ENCODE measurements at regions not wholly inside any gene's neighbourhood (a gene's known extent, or its start where the extent isn't known, plus 50 kb on each side); places are given as distances from the start of the nearest gene placed in this dataset.

- no peak for TF ChIP-seq CTCF (IDR thresholded peaks at IDR 0.05; ENCODE audit: low read depth, low read length, poor library complexity, severe bottlenecking)
- TF ChIP-seq EZH2phosphoT487 (IDR thresholded peaks at IDR 0.05; ENCODE audit: borderline replicate concordance, low read length), result no peak
Measured at GRCh38 chr7:36048902-36049240, 104.2 kb upstream of the EEPD1 start.

Measured in DOHH2 (cell line).